ENCODE measurements at regions not wholly inside any gene's neighbourhood (a gene's known extent, or its start where the extent isn't known, plus 50 kb on each side); places are given as distances from the start of the nearest gene placed in this dataset.

DNA sequence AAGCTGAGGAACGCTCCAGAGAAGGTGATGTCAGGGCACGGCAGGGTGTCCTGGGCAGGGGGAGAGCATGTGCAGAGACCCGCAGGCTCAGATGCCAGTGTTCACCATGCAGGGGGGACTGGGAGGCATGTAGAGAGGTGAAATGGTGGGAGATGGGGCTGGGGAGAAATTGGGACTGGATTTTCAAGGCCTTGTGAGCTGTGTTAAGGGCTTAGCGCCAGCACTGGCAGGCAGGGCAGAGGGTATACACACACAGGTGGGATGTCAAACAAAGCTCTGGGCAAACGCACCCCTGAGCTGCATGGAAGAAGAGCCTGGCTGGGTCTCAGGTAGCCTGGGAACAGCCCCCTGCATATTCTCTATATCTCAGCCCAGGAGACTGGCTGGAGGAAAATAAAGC, 282.7 kb downstream of the SHQ1 start:
- DNase-seq (ENCODE audit: low spot score): no peak

DNA sequence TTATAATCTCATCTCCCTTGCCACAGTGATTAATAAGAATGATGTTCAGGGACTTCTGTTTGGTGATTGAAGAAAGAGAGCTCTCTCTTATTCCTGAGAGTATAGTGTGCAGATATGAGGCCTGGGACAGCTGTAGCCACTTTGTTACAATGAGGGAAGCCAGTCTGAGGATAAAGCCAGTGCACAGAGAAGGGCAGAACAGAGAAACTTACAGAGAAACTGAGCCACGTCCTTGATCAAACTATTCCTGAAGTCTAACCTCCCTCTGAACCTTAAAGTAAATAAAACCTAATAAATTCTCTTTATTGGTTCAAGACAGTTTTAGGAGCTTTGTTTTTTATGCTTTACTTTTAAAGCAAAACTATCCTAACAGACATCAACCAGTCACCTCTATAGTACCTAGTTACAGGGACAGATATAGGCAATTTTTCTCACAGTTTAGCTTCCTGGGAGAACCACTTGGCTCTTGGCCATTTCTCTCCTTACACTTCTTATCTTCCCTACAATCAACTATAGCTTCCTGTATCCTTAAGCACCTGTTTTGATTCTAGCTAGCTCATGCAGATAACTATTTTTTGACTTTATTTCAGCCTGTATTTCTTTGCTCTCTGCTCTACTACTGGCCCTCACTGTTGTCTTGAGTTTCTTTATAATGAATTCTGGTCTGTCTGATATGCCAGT, 284.4 kb downstream of the SHQ1 start:
- DNase-seq (ENCODE audit: low spot score): no peak

DNA sequence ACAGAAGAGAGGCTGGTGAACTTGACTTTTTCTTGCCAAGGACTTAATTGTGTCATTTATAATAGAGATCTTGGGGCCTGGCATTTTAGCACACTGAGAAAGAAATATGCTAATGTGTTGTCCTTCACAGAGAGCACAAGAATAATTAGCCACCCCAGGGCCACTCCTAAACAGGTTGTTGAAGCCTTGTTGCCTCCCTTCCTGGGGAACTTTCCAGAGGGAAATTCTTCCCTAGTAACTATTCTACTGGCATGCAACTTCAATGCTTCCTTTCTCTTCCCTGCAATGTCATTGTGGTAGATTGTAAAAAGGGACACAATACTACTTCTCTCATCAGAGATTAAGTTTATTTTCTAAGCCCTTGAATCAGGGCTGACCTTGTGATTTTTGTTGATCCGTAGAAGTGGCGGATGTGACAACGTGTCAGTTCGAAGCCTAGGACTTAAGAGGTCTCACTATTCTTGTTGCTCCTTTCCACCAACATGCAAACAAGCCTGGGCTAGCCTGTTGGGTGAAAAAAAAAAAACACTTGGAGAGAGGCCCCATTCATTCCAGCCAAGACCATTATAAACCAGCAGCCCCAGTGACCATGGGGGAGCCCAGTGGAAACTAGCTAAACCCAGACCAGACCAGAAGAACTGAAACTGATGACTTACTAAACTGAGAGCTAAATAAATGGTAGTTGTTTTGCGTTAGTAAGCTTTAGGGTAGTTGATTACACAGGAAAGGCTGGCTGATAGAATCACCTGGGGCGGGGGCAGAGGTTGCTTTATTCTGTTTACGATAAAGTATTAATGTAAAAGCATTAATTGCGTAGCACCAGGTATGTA, 287.2 kb downstream of the SHQ1 start:
- no peak for DNase-seq (ENCODE audit: low spot score)

DNA sequence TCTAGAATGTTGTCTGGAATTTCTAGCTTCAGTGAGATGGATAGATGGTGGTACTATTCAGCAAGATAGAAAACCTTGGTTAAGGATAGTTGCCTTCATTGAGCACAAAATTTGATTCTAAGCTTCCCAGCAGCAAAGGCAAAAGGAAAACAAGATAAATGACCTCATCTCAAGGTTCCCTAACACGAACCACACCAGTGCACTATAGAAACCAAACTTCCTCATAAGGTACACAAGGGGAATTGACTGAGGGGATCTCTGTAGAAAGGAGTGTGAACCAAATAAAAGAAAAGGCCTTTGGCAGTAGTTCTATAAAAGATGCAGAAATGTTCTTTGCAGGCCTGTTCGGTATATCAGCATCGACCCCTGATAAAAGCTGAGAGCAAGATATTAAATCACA, 288.9 kb downstream of the SHQ1 start:
- no peak for DNase-seq (ENCODE audit: low spot score)

DNA sequence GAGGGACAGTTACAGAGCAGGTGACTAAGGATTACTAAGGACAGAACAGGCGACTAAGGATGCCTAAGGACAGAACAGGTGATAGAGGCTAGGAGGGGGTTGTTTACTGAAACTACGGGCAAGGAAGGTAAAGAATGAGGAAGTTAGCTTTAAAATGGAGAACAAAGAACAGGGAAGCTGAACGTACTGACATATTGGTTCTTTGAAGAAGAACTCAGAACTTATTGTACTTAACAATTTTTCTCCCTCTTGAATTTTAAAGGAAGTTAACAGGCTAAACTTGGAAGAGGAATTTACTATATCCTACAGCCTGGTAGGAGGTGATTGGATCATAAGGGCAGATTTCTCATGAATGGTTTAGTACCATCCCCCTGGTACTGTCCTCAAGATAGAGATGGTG, 290.2 kb downstream of the SHQ1 start:
- DNase-seq (ENCODE audit: low spot score): no peak

DNA sequence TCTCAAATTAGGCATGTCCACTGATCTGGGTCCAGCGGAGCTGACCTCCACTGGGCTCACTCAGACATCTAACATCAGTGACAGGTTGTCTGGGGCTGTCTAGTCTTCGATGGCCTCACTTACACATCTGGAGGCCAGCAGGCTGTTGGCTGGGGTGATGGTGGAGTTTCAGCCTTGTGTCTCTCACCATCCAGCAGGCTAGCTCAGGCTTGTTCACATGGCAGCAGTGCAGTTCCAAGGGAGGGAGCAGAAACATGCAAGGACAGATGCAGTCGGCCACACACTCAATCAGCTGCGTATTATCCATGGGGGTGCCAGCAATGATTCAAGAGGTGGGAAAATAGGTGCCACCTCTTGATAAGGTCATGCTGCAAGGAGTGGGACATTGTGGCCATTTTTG, 292.5 kb downstream of the SHQ1 start:
- no peak for DNase-seq (ENCODE audit: low spot score)

DNA sequence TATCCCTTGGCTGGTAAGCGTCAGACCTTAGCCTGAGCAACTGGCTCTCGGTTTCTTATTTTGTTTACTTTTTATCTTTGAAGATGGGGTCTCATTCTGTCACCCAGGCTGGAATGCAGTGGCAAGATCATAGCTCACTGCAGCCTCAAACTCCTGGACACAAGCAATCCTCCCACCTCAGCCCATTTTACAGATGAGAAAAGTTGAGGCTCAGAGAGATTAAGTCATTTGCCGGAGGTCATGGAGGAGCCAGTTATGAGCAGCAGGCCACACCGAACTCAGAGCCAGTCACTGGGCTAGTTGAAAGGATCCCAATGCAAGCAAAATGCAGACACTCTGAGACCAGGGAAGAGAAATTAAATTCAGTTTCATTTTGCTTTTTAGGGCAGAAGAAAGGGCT, 293.6 kb downstream of the SHQ1 start:
- DNase-seq (ENCODE audit: low spot score): no peak

DNA sequence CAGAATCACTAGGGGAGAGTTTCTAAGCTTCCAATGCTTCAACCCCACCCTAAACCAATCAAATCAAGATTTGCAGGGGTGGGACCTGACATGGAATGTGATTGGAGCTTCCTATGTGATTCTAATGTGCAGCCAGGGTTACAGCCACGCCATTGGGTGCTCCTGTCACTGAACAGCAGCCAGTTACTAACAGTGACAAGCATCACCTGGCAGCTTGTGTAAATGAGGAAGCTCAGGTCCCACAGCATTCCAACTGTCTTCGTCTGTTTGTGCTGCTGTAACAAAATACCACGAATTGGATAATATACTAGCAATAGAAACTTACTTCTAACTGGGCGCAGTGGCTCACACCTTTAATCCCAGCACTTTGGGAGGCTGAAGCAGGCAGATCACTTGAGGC, 294.9 kb downstream of the SHQ1 start:
- no peak for DNase-seq (ENCODE audit: low spot score)

DNA sequence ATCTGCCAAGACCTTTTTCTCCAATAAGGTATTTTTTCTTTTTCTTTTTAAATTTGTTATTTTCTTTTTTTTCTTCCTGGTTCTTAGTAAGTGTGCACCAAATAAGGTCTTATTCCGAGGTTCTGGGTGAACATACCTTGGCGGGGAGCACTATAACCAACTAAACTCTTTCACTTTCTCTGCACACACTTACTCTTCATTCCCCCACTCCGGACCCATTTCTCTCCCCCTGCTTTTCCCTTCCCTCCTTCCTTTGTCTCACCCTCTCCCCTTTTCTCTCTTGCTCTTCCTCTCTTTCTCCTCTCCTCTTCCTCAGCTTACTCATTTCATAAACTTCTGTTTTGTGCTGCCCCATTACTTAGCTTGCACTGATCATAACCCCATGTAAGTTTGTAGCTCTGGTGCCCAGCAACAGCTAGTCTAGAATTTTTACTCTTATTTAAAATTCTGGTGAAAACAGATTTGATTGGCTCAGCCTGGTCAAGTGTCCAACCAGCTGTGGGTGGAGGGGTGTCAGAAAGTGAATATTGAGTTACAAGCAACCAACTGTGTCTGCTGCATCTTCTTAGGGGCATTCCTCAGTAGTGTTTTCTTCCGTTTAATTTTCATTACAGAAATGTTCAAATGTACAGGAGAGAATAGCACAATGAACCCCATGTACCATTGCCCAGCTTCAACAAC, 297.5 kb downstream of the SHQ1 start:
- DNase-seq (ENCODE audit: low spot score): no peak

DNA sequence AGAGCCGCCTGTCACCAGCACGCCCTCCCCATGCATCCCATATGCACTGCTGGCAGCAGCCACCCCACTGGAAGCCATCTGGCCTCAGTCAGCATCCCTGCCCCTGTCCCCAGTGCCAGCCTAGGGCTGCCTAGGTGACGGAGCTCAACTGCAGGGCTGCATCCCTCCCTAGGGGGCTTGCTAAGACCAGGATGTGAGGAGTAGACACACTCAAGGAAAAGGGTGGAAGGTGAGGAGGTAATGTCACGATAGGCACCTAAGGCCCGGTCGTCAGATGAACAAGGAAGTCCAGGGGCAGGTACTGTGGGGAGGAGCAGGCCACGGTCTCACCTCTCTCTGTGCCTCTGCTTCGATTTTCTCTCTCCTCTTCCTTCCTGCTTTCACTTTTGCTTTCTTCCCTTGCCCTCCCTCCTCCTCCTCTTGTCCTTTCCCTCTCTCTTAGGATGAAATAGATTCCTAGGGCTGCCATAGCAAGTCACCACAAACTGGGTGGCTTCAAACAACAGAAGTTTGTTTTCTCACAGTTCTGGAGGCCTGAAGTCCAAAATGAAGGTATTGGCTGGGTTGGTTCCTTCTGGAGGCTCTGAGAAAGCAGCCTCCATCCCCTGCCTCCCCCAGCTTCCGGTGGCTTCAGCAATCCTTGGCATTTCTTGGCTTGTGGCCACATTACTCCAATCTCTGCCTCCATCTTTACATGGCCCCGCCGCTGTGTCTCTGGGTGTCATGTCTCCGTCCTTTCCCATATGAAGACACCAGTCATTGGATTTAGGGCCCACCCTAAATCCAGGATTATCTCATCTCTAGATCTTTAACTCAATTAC, 298.3 kb downstream of the SHQ1 start:
- DNase-seq (ENCODE audit: low spot score): no peak

DNA sequence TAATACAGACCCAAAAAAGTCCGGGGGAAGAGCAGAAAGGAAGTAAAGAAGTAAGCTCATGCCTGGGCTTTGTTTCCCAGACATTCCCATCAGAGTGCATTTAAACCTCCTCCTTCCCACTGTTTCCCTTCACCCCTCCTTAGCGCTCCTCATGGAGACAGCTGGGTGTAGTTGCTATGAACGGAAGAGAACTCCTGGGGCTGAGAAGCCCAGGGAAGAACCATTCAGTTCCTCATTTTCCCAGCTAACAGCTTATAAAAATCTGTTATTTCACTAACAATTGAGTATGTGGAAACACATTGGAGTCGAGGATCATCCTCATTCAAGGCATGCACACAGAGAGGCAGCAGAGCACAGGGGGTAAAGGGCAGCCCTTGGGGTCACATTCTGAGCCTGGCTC, 299.3 kb downstream of the SHQ1 start:
- DNase-seq (ENCODE audit: low spot score): no peak

DNA sequence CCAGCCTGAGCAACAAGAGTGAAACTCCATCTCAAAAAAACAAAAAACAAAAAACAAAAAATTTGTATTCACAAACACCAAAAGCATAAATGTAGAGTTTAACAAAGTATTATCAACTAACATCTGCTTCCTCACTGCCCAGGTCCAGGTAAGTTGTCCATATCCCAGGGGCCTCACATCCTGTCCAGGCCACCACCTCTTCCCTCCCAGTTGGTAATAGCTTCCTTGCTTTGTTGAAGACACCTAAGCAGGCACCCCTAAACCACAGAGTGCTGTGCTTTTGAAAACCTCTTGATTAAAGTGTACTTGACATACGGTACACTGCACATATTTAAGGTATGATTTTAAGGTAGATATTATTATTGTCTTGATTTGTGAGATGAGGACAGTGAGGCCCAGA, 299.8 kb downstream of the SHQ1 start:
- DNase-seq (ENCODE audit: low spot score): no peak

DNA sequence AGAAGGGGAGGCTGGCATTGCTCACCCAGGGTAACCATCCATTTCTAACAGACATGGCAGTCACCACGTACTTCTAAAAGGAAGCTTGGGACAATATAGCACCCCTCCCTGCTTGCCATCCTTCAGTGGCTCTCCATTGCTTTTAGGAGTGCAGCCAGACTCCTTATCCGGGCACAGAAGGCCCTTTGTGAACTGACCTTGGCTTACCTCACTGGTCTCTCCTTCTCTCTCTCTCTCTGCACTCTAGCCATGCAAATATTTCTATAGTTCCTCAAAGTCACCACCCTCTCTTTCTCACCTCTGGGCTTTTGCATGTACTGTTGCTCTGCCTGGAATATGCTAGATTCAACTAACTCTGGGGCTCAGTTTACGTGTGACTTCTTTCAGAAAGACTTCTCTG, 301.1 kb downstream of the SHQ1 start:
- DNase-seq (ENCODE audit: low spot score): no peak

DNA sequence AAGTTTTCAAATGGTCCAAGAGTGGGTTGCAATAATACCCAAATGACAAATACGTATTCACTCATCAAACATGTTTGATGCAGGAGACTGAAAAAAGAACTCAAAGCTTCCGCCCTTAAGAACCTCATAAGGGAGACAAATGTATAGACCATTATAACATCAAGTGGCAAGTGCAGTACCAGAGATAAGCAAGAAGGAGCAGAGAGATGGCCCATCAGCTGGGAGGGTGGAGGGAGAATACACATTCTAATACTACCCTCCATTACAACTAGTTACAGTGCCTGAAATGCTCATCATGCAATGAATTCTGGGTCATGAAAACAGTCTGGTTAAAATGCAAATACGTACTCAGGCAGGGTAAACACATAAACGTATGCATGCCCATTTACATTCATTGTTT, 304.0 kb downstream of the SHQ1 start:
- no peak for DNase-seq (ENCODE audit: low spot score)

DNA sequence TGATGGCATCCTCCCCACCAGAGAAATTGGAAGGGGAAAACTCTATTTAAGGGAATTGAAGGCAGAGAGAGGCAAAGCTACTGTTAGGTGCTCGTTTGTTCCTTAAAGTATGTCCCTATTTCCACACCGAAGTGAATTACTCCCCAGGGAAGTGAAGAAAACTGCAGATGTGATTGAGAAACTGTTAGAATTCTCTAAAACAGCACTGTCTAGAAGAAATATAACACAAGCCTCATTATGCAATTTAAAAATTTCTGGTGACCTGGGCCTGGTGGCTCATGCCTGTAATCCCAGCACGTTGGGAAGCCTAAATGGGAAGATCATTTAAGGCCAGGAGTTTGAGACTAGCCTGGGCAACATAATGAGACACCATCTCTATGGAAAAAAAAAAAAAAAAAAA, 305.0 kb downstream of the SHQ1 start:
- no peak for DNase-seq (ENCODE audit: low spot score)

DNA sequence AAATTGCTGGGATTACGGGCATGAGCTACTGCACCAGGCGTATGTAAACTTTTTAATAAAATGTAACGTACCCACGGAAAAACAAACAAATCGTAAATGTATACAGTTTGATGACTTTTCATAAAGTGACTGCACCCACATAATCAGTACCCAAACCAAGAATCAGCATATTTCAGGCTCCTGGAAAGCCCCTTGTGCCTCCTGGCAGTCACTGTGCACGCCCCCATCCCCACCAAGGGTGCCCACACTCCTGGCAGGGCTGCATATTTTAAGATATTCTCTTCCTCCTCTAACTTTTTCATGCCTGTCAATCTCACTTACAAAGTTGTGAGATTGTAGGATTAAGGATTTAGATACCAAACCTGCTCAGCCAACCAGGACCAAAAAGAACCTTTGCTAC, 305.5 kb downstream of the SHQ1 start:
- no peak for DNase-seq (ENCODE audit: low spot score)

DNA sequence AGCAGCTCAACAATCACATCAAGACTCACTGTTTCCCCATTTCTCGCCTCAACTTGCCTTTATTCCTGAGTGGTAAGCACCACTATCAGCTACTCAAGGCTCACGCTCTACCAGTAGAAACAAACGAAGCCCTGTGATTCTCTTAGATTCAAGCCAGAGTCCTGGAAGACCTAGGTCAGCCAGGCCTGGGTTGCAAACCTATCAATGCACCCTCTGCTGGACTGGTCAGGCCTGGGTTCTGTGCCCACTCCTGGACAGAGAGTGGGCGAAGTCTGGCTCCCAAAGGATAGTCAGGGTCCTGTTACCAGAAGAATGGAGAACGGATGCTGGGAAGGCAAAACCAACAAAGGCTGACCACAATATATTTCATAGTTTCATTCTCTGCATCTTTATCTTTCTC, 308.4 kb downstream of the SHQ1 start:
- no peak for DNase-seq (ENCODE audit: low spot score)

DNA sequence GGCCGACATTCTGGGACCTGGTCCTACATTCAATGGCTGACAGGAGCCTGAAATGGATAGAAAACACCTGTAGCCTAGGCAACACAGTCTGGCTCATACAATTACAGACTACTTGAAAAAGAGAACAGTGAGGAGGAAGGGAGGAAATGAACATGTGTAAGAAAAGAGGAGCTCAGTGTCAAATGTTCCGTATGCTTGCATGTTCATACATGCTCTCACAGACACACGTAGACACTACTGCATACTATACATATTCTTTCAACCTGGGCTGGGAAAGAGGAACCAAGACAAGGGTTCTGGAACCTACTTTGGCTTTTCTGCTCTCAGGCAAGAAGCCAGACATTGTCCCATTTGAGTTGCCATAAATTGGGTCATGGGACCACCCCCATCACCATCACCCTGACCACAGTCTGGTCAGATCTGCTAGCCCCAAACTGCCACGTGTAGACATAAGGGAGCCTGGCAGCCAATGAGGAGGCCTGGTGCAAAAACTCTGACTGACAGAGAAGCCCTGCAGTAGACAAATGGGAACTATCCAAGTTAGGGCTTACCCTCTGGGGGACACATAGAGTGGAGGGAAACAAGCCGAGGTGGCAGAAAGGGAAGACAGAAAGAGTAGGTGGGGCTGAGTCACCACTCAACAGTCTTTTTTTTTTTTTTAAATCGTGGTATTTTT, 310.0 kb downstream of the SHQ1 start:
- no peak for DNase-seq (ENCODE audit: low spot score)

DNA sequence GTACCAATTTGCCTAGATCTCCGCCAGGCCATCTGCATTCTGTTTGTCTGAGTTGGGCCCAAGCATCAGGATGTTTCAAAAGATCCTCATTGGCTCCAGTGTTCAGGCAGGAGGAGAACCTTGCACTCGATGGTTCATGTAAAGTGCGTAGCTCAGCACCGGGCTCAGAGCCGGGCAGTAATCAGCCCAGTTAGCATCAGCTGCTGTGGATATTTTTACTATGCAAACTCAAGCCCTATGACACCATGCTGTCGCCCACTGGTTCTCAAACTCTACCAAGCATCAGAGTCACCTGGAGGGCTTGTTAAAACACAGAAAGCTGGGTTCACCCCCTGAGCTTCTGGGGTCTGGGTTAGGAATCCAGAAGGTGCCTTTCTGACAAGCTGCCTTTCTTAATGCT, 310.8 kb downstream of the SHQ1 start:
- DNase-seq (ENCODE audit: low spot score): no peak

DNA sequence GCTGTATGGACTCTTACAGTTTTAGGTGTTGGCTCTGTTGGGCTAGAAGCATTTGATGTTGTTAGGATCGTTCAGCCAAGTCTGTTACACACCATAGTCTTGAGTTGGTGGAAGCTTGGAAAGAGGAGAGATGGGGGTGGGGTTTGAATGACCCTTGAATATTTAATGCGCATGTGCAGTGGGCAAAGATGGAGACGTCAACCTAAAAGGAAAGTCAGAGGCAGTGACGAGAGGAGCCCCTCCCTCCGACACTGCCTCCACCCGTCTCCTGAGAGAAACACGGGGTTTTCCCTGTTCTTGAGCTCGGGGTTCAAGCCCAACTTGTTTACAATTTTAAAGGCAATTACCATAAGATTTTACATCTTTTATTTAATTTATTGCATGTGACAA, 311.4 kb downstream of the SHQ1 start:
- no peak for DNase-seq (ENCODE audit: low spot score)

DNA sequence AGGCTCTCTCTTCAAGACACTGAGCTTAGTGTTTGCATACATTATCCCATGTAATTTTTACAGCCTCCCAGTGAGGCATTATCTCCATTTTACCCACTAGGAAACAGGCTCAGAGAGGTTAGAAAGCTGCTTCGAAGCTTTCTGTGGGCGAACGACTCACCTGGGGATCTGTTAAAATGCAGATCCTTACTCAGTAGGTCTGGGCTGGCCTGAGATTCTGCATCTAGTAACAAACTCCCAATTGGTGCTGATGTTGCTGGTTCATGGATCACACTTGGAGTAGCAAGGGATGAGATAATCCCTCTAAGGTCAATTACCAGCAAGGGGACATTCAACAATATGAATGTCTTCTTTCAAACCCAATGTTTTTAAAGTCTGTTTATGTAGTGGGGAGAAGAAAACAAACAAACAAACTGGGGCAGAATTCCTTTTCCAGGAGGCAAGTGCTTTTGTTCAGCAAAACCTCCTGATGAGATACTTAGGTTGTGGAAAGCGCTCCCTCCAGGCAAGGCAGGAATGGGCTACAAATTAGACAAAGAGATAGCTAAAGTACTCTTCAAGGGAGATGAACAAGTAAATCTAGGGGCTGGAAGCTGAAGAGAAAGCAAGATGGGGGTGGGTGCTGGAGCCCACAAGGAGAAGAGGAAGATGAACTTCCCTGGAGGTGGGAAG, 311.9 kb downstream of the SHQ1 start:
- DNase-seq (ENCODE audit: low spot score): no peak
